Stimulated activated CD4-positive, alpha-beta T cell treated with anti-CD3 and anti-CD28 coated beads, Interleukin-1b, Interleukin-23, amount 100 ng/mL, for 1 hour (primary cell): ENCODE measurements at regions not wholly inside any gene's neighbourhood (a gene's known extent, or its start where the extent isn't known, plus 50 kb on each side); places are given as distances from the start of the nearest gene placed in this dataset.

ENCODE experiments used
- DNase-seq, 2 donors: peaks; one replicate each; pipeline ENCODE4 v3.0.0-alpha.2; 2020; ENCODE audit warnings: low read depth in 2 of 2

- DNase-seq: no peak
Measured at GRCh38 chr1:199101139-199101538, 462.3 kb downstream of the PTPRC start.

- no peak for DNase-seq
Measured at GRCh38 chr1:199101635-199102034, 462.8 kb downstream of the PTPRC start.

DNA sequence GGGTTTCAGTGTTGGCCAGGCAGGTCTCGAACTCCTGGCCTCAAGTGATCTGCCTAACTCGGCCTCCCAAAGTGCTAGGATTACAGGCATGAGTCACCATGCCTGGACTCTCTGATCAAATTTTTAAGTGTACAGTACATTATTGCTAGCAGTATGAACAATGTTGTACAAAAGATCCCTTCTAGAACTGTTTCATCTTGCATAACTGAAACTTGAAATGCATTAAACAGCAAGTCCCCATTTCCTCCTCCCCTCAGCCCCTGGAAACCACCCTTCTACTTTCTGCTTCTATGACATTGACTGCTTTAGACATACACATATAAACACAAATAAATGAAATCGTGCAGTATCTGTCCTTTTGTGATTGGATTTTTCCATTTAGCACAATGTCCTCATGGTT, 463.4 kb downstream of the PTPRC start:
- DNase-seq: no peak

DNA sequence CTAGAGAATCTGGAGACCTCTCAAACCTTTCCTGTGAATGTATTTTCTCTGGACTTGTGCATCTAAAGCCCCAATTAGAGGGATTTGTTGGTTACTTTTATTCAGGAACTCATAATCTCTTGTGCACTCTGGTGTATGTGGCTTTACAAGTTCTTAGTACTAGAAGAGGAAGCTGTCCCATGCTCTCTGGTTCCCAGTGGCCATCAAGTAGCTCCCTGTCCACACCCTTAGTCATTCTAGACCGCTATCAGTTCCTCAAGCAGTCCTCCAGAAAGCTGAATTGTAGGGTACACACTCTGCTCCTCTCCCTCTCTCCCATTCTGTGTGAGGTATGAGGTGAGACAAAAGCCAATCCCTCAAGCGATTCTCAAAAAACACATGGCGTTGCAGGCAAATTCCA, 470.3 kb downstream of the PTPRC start:
- no peak for DNase-seq

GRCh38 chr1:199112365-199112764, 473.5 kb downstream of the PTPRC start:
- no peak for DNase-seq

DNA sequence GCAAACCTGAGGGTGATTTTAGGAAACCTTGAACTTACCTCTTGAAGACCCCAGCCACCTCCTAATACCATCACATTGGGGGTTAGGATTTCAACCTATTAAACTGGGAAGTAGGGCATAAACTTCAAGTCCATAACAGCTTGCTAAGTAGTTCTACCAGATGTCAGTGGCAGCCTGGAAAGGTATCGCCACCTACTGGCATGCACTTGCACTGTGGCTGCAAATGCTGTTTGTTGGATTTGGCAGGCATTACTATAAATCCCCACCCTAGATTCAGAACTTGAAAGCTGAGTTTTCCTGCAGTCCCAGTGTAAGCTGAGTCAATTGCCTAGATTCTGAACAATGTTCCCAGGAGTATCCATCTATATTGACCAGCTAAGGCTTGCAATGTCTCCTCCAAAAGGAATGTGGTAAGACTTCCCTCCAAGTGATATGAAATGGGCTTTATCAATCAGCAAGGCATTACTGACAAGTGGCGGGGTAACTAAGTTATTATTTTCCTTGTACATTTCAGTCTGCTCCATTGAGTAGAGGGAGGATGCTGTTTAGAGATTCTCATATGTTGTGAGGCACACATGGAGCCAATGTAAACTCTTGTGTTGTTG, 474.5 kb downstream of the PTPRC start:
- DNase-seq: peak in 1 of 2 donors; percentile 47

GRCh38 chr1:199116488-199116887, 477.6 kb downstream of the PTPRC start:
- no peak for DNase-seq

DNA sequence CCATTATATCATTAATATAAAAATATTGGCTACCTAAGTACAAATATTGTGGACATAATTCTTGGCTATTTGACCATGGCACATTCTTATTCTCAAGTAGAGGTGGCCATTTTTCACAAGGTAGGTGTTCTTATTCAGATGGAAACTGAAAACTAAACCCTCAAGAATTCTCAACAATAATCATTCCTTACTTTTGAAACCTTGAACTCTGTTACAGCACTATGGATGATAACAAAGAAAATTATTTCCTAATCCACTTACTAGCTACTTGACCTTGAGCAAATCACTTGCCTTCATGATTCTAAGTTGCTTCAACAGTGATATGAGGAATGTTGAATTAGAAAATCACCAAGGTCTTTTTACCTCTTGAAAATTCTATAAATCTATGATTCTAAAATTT, 482.2 kb downstream of the PTPRC start:
- DNase-seq: no peak

DNA sequence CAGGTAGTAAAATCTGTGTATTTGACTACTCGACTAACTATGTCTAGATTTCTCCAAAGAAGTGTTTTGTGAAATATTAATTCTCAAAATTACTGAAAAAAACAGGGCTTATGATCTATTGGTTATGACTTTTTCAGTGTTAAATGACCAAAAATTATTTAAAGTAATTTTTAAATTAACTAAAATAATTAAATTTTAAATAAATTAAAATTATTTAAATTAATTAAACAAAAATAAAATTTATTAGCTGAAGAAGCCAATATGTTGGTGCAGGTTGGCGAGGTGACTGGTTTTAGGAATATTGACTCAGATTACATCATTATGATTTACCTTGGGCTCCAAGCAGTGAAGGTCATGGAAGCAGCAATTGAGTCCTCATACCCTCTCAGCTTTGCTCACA, 483.2 kb downstream of the PTPRC start:
- no peak for DNase-seq

- DNase-seq: no peak
Measured at GRCh38 chr1:199122532-199123311, 483.9 kb downstream of the PTPRC start.

DNA sequence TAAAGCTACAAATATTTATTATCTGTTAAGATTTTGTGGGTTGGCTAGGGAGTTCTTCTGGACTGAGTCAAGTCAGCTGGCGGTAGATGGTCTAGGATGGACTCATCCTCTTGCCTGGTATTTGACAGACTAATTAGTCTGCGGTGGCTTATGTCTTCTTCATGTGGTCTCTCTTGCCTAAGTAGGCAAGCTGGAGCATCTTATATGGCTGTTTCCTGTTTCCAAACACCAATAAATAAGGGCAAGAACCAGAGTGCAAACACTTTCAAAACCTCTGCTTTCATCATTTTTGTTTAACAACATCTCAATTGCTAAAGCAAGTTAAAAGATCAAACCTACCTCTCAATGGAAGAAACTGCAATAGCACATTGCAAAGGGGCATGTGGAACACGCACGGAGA, 484.8 kb downstream of the PTPRC start:
- no peak for DNase-seq

DNA sequence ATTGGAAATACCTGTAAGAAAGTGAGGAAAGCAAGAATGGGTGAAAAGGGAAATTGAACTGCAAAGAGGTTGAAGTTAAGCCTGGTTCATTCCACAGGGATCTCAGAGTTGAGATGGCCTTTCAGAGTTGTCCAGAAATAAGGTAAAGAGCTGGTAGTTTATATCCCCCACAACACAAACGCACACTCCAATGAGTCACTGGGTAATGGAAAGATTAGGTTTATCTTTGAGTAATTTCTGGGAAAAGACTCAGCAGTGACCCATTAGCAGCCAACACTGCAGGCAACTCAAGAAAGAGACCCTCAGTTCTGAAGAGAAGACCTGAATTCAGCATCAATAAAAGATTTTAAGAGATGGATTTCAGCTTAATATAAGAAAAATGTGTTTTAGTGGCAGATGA, 485.5 kb downstream of the PTPRC start:
- no peak for DNase-seq

GRCh38 chr1:199129247-199129646, 490.4 kb downstream of the PTPRC start:
- no peak for DNase-seq

GRCh38 chr1:199132006-199132405, 493.2 kb downstream of the PTPRC start:
- DNase-seq: no peak

GRCh38 chr1:199135901-199136300, 497.1 kb downstream of the PTPRC start:
- DNase-seq: no peak

DNA sequence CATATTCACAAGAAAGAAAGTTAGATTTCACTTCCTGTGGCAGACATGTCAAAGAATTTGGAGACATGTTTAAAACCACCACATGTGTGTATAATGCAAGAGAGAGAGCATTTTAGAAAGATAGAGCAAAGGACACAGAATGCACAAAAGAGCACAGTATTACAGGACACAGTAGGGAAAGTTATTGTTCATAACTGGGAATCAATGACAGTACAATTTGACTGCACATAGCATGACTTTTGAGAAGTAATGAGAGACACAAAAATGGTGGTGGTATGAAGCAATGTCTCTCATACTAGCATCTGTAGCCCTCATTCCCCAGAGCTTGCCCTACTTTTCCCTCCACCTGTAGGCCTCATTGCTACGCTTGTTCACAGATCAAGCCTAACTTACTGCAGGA, 499.2 kb downstream of the PTPRC start:
- DNase-seq: no peak

- DNase-seq: no peak
Measured at GRCh38 chr1:199149591-199149990, 510.8 kb downstream of the PTPRC start.

DNA sequence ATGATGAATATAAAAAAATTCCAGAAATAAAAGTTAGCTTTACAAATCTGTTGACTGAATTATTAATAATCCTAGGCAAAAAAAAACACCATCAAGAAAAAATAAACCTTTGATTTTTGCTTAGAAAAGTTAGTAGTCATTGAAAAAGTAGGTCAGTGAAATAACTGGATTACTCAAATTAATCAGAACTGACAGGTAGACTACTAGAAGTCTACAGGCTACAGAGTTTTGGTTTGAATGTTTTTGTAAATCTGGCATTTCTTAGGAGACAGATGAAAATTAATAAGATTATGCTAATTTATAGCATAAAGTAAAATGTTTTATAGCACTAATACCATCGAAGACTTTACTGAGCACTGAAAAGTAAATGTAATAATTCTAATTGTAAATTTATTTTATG, 511.9 kb downstream of the PTPRC start:
- no peak for DNase-seq

DNA sequence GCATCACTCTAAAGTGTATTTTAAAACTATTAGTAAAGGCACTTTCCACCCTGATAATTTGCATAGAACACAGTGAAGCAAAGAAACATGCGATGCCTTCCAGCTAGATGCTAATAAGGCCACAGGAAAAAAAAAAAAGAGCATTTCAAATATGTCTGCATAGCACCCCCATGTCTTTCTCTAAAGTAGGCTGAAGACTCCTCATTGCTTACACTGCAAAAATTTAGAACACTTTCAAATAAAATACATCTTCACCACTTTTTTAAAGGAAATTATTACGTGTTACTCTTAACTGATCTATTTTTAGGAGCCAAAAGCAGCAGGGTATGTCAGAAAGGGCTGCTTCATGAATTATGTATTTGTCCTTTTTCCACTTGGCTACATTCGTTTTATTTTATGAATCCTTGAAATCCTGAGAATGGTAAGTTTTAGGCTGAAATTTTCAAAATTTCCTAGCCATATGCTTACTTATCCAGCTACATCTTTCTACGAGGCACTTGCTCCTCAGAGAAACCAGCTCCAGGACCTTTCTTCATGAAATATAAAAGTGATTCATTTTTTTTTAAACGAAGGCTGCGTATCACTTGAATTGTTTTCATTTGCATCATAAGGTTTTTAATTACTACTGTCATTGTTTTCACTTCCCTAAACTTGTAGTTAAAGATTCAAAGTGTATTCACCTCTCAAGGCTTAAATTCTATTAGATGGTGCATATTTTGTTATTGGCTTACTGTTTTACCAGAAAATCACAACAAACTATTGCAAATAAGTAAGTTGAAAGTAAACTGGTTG, 513.0 kb downstream of the PTPRC start:
- no peak for DNase-seq

GRCh38 chr1:199152676-199153075, 513.8 kb downstream of the PTPRC start:
- DNase-seq: no peak

DNA sequence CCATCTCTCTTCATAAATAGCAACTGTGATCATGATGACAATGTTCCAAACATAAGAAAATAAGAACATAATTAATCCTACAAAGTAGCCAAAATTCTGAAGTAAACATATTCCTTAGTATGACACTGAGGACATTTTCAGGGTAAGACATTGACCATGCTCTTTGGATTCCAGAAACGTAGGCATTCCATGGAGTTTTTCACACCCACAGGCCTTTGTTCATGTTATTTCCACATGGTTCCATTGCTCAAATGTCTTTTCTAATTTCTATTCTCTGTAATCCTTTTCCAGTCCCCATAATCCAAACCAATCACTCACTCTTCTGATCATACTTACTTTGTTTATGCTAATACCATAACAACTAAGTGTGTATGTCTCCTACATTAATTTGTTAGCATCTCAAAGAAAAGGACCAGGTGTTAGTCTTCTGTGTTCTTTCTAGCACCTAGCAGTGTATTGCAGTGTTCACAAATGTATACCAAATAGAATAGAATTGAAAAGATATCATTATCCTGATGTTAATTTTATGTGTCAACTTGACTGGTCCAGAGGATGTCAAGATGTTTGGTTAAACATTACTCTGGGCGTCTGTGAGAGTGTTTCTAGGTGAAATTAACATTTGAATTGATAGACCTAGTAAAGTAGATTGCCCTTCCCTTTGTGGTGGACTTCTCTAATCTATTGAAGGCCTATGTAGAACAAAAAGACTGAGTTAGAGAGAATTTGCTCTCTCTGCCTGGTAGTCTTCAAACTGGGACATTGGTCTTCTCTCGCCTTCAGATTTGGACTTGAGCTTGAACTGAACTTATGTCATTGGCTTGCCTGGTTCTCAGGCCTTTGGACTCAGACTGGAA, 516.6 kb downstream of the PTPRC start:
- no peak for DNase-seq

DNA sequence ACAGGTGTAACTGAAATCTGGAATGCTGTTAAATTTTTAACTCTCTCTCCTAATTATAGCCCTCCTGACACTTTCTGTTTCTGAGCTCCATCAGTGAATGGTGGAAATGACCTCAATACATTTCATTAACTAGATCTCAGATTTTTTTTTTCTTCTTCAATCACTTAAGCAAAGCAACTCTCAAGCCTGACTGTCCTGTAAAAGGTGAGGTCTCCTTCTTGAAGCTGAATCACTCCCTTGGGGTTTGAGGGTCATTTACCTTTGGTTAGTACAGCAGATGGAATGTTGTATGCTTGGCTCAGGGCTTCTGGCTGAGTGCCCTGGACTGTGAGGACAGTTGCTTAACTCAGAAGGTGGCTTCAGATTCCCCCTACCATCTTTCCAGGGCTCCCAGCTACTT, 518.7 kb downstream of the PTPRC start:
- no peak for DNase-seq
